ENCODE measurements at regions not wholly inside any gene's neighbourhood (a gene's known extent, or its start where the extent isn't known, plus 50 kb on each side); places are given as distances from the start of the nearest gene placed in this dataset.

DNA sequence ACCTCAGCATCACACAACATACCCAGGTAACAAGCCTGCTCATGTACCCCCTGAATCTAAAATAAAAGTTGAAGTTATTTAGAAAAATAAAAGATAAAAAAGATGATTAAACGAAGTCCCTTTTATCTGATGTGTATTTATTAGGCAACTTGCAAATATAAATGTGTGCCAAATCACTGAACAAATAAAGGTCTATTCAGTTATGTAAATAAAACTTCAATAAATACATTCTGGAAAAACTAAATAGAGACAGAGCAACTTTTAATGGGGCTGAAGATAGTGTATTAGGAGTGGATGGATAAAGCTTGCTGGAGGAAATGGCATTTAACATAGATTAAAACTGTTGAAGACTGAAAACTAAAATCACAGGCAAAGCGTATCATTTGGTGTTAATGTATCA, 678.0 kb upstream of the GRM7 start:
- DNase-seq (ENCODE audit: low read depth) = no peak

DNA sequence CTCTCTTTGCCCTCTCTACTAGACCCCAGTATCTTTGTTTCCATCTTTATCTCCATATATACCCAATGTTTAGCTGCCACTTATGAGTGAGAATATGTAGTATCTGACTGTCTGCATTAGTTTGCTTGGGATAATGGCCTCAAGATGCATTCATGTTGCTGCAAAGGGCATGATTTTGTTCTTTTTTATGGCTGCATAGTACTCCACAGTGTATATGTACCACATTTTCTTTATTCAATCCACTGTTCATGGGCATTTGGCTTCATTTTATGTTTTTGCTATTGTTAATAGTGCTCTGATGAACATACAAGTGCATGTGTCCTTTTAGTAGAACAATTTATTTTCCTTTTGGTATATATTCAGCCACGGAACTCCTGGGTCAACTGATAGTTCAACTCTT, 671.5 kb upstream of the GRM7 start:
- DNase-seq (ENCODE audit: low read depth) = no peak

DNA sequence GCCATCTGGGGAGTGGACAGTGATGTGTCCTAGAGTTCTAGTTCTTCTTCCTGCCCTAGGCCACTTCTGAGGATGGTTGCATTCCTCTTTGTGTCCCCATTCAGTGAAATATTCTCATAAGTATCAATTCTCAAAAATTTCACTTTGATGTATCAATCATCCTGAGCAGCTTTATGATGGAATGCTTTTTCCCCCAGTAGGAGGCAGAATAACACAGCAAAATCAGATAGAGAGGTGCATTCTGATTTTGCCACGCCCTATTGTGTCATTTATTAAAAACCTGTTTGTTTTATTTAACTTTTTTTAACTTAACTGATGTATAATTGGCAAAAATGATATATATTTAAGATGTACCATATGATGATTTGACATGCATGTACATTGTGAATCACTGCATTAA, 656.0 kb upstream of the GRM7 start:
- DNase-seq (ENCODE audit: low read depth) = no peak

DNA sequence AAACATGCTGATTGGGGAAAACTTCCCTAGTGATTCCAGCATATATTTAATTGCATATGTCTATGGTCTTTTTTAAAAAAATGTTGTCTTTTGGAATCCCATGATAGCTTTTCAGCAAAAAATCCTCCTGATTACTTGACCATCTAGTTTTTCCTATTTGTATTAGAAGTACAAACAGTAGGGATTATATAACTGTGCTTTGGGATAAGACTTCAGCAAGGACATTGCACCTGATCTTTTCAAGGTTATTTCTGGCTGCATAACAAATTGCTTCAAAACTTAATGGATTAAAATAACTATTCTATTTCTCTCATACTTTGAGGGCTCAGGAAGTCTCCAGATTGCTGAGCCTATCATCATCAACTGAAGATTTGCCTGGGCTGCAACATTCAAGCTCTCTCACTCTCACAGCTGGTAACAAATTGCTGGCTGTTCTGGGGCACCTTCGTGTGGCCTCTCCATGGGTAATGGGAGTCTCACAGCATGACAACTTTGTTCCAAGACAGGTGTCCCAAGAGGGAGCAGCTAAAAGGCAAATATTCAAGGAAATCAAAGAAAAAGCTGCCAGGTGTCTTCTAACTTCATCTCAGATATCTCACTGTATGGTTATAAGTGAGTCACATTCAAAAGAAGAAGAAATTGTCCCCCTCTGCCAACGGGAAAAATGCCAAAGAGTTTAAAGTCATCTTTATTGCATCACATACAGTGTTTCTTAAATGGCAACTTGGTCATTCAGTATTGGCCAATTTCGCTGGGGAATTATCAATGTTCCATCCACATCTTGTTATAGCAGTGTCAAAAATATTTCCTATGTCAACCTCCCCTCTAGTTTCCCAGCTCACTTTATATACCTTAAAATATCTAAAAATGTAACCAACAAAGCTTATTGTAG, 644.5 kb upstream of the GRM7 start:
- DNase-seq (ENCODE audit: low read depth) = no peak

DNA sequence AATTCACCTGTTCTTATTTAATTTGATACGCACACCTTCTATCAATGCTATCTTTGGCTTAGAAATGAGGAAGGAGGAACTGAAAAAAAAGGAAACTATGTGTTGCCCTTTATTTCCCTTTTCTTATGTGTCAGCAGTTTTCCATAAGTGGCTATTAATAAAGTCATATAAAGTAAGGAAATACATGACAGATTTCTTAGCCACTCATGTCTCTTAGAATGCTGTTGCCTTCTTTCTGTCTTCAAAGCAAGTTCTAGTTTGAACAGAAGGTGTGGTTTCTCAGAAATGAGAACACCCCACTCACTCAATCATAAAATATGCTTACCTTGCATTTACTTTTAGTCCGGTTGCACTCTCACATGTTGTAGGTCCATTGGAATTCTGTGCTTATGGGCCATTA, 640.5 kb upstream of the GRM7 start:
- no peak for DNase-seq (ENCODE audit: low read depth)

DNA sequence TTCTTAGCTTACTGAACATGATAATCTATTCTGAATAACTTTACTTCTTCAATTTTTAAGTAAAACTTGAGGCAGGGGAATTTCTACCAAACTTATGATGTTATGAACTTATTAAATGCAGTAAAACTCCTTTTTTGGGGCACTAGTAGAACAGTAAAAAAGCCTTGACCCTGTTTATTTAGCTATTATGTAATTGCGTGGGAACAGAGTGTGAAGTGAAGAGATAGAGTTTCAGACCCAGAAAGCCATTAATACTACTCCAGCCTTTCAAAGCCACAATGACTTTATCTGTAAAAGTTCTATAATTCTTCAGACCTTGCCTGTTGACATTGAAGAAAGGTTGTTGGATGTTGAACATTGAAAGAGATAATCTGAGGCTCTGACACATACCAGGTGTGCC, 638.8 kb upstream of the GRM7 start:
- no peak for DNase-seq (ENCODE audit: low read depth)

DNA sequence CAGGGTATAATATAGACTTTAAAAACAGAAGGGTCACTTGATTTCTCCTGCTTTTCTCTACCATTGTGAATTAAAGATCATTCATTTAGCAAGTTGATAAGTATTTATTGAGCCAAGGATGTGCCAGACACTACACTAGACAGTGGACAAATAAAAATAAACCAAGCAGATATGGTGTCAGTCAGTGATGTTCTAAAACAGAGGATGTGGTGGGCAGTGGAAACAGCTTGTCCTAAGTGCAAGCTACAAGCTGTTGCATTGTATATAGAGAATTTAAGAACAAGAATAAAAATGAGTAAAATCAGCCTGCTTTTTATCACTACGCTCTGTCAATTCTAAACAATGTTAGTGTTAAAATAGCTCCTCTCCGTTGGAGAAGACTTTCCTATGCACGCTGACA, 637.3 kb upstream of the GRM7 start:
- no peak for DNase-seq (ENCODE audit: low read depth)

DNA sequence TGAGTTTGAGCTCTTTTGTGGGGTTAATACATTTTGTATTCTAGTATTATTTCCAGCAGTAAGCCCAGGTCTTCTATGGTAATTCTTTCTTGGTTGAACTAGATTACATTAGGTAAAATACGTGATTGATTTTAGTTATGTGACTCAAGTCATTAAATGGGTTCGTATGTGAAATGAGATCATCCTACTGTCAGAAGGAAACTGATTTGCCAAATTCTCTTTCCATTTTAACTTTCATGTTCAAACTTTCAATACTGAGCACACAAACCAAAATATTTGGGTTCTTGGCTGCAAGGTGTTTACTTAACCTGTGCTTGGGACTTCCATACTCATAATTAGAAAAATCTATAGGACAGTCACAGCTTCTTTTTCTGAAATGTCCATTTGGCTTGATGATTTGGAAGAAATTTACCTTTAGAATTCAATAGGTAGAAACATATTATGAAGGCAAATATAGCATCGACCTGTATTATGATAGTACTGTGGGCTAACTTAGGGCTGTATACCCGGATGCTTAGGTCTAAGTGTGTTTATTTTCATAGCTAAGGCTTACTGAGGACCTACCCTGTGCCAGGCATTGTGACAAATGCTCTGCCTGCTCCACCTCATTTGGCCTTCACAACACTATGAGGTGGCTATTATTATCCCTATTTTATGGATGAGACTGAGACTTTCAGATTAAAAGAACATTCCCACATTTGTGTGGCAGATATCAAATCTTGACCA, 631.8 kb upstream of the GRM7 start:
- DNase-seq (ENCODE audit: low read depth) = no peak

DNA sequence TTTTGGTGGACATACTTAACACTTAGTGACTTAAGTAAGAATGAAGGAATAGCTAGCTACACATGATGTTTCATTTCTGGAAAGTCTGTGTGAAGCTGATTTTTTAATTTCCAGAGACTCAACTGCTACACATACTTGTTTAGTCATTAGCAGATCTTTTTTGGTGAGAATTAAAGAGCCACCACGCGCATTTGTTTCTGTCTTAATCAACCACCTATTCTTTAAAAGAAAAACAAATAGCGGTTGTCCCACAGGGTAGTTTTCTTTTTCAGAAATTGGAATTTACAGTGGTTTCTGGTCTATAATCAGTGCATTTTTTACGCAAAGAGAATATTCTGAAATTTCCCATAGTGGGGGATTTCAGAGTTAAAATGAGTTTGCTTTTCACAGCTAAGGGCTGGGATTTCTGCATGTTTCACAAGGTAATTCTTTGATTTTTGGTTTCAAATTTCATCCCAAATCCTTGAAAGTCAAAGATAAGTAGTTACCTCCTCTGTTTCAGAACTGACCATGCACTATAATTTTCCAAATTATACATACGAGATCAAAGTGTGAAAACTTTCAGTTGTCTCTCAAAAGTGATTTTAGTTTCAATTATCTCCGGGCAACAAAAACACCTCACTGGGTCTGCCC, 631.0 kb upstream of the GRM7 start:
- DNase-seq (ENCODE audit: low read depth) = no peak

DNA sequence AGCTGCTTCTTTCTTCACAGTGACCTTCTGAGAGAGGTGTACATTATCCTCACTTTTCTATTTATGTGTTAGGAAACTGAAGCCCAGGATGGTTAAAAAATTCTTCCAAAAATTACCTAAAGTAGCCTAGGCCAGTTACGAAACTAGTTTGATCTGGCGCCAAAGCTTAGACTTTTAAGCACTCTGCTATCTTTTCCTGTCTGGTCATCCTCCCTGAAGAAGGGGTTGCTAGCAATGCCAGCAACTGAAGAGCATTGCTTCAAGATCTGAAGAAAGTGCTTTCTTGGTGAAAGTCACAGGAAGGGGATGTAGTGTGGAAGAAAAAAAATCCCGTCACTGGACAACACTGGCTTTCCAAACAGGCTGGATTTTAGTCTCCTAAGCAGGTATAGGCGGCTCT, 618.8 kb upstream of the GRM7 start:
- DNase-seq (ENCODE audit: low read depth) = no peak

DNA sequence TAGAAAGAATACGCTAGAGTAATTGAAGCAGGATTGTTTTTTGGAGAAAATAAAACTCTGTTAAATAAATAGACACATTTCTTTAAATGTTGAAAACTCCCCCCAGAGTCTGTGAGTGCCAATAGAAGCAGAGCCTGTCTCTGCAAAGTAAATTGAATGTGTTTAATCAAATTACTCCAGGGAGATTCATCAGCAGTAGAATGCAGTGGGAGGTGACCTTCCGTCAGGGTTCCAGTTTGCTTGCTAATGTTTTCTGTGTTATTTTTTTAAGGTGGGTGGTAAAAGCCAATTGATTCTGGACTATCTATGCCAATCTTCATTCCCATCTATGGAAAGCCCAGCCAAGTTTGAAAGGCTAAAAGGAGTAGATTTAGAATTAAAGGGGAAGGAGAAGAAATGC, 612.4 kb upstream of the GRM7 start:
- no peak for DNase-seq (ENCODE audit: low read depth)

DNA sequence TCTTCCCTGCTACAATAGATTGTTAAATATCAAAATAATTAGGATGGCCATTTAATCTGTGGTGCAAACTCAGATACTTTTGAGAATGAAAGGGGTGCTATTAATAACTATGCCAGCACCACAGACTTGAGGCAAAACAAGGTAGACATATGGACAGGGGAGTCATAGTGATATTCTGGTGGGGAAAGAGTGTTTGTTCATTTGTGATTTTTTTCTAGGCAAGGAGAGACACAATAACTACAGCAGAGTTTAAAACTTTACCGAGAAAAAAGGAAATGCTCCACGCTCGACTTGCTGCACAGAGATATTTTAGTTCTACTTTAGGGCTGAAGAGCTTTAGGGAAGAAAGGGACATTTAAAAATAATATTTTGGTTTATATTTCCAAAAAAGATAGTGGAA, 611.2 kb upstream of the GRM7 start:
- DNase-seq (ENCODE audit: low read depth) = no peak

DNA sequence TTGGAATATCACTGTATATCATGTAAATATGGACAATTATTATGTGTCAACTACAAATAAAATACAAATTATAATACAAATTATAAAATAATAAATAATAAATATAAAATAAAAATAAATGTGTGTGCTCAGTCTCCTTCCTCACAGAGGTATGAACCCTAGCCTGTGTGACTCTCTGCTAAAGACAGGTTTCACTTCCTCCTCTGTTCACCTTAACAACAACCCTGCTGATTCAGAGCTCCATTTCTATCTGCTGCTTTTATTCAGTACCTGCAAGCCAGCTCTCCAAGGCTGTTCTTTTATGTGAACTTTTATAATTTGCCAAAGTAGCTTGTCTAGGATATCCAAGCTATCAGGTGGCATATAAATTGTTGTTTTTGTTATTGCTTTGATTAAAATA, 610.7 kb upstream of the GRM7 start:
- no peak for DNase-seq (ENCODE audit: low read depth)

DNA sequence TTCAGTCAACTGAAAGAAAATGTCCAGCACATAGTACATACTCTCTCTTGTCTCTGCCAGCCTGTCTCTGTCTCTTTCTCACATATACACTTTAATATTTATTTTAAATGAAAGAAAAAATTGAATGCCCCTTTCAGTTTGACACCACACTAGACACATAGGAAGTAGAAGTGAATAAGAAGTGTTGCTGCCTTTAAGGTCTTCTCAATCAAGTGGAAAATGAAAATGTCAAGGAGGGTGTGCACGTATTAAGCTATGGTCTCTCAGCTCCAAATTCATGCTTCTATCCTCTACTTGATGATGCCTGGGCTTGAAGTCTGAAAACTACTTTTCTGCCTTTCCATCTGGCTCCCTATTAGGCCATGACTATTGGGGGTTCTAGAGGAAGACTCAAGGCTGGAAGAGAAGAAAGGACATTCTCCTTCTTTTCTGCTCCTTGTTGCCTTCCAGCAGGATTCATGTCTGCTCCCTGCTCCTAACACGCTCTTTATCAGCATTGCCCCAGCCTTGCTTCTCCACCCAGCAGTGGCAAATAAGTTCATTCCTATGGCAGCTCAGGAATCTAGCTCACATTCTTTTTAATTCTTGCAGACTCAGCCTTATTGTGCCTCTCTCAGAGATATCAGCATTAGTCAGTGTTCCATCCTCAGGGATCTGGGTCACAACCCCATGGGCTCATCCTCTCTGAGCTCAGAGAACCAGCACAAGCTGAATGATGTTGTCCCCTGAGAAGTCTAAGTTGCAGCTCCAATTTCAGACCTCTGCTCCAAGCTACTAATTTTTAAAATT, 609.1 kb upstream of the GRM7 start:
- DNase-seq (ENCODE audit: low read depth) = no peak

DNA sequence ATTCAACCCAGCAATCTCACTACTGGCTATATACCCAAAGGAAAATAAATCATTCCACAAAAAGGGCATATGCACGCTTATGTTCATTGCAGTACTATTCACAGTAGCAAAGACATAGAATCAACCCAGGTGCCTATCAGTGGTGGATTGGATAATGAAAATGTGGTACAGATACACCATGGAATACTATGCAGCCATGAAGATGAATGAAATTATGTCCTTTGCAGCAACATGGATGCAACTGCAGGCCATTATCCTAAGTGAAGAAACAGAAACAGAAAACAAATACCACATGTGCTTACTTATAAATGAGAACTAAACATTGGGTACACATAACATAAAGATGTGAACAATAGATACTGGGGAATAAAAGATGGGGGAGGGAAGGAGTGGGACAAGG, 606.4 kb upstream of the GRM7 start:
- DNase-seq (ENCODE audit: low read depth) = no peak

DNA sequence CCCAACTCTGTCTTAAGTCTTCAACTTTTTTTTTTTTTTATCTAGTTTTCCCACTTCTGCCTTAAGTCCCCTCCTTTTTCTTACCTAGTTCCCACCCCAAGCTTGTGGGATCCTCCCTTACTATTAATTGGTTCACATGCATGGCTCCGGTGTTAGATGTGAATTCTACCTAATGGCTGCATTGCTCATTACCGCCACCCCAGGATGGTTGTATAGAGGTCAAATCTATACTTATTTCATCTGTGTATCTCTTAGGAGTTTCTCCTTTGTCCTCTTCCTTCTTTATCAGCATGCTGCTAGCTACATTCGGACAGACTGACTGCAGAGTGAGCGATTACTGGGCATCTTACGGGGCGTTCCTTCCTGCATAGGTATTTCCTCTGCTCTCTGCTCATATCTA, 605.7 kb upstream of the GRM7 start:
- no peak for DNase-seq (ENCODE audit: low read depth)

DNA sequence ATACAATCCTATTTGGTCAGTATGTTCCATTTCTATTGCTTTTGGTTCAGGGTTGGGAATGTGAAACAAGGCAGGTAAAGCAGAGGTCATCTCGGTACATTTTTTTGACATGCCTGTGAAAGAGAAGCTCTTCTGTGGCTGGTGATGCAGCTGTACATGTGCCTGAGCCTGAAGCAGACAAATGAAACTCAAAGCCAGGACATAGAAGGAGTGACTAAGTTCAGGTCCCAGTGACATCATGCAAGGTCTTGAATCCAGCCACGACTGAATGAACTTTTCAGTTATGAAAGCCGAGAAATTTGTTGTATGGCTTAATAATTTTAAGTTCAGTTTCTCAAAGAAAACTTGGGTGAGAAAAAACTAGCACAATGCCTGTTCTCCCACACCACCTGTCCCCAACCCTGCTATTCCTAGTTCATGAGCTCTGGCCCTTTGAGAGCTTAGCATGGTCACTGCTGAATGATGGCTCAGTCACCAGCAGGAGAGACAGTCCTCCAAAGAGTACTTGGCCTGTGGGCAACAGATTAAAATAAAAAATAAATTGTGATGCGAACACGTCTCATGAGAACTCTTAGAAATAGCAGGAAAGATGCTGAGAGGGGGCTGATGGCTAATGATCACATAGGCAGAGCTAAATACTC, 600.2 kb upstream of the GRM7 start:
- no peak for DNase-seq (ENCODE audit: low read depth)

DNA sequence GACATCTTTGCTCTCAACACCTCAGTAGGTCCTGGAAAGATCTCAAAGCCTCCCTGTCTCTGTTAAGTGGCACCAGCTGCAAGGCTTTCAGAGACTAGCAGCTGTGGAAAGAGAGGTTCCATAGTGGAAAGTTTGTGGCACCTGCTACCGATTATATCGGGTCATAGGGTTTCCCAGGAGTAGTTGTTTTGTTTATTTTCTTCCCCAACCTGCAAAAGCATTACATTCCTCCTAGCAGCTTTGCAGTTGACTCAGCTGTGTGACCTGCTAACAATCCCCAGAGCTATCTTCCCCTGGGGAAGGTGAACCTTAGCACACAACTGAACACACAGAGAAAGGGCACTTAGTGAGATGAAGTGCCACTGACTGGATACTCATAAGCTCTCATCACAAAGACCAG, 598.9 kb upstream of the GRM7 start:
- DNase-seq (ENCODE audit: low read depth) = no peak

DNA sequence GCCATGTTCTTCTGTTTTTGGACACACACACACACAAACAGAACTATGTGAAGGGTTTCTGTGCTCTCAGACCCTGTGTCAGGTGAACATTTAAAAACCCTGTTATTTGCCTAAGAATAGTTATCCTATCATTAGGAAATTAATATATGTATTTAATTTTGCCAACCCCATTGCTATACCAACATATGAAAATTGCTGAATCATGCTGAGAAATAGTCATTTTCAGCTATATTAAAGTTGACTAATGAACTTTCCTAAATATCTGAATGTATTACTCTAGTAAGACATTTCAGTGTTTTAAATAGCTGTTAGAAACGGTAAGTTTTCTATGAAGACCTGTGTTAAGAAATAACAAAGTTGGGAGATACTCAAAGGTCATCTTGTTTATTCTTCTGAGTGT, 596.9 kb upstream of the GRM7 start:
- DNase-seq (ENCODE audit: low read depth) = no peak

DNA sequence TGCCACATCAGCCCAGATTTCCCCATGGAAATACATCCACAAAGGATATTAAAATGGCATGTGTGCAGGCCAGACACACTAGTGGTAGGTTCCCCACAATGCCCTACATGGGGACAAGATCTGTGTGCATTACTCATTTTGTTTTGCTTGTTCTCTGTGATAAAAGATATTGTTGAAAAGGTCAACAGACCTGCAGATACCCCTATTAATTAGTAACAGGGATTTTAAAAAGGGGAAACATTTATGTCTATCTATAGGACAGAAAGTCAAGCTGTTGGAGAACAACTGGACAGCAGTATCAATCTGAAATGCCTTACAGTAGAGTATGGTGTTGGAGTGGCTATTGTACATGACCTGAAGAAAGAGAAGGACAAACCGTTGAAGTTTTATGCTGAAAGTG, 596.0 kb upstream of the GRM7 start:
- no peak for DNase-seq (ENCODE audit: low read depth)

DNA sequence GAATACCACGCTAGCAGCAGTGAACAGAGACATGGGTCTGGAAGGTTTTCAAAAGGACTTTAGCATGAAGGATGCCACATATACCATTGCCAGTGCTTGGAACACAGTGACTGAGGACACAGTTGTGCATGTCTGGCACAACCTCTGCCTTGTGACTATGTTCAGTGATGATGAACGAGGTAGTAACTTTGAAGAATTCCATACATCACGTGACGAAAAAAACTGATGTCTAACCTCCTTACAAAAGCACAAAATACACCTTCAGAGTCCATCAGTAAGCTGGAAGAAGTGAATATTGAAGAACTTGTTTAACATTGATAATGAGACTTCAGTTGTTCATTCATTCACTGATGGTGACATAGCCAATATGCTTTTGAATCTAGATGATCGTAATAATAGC, 594.8 kb upstream of the GRM7 start:
- no peak for DNase-seq (ENCODE audit: low read depth)

DNA sequence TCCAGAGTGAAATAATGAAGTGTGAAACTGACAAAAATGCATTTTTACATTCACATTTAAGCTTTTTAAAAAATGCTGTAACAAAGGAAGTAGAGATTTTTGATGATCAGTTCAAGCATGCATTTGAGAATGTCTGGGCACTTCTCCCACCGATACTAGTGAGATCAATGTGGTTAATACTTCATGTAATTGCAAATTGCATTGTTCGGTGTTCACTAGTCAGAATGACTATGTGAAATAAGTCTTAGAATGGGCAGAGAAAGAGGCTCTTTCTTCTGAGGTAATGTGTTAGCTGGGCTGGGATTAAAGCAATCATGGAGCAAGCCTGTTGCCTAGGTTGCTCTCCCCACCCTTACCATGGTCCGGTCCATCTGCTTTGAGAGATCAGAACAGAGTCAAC, 587.0 kb upstream of the GRM7 start:
- no peak for DNase-seq (ENCODE audit: low read depth)

Data from fibroblast of the conjunctiva (primary cell).